Fibroblast of the aortic adventitia (primary cell): ENCODE measurements at regions not wholly inside any gene's neighbourhood (a gene's known extent, or its start where the extent isn't known, plus 50 kb on each side); places are given as distances from the start of the nearest gene placed in this dataset.

Experiments
- DNase-seq: peaks from one replicate; pipeline ENCODE4 v3.0.0-alpha.2; 2010; ENCODE audit warnings: low read depth
- H3K4me3 ChIP-seq: 2 replicates; pipeline ENCODE4 v1.5.1; 2011; ENCODE audit warnings: low read depth, mild to moderate bottlenecking, control low read depth, low read length, moderate library complexity
- CTCF ChIP-seq: IDR thresholded peaks from 2 replicates; pipeline ENCODE4 v1.5.1; 2011; ENCODE audit warnings: mild to moderate bottlenecking, low read length, control low read depth, inconsistent platforms; ENCODE audit not compliant: insufficient read depth

GRCh38 chr18:73151086-73151485 is 283.3 kb upstream of the NETO1 start:
- no peak overlapping the region for H3K4me3 ChIP-seq
- TF ChIP-seq CTCF, result no peak
- no peak for DNase-seq

GRCh38 chr18:73150199-73150598 is 282.4 kb upstream of the NETO1 start:
- TF ChIP-seq CTCF, result no peak
- DNase-seq, result no peak
- no peak overlapping the region for H3K4me3 ChIP-seq

GRCh38 chr18:73147590-73147989 is 279.8 kb upstream of the NETO1 start:
- DNase-seq, result no peak
- H3K4me3 ChIP-seq, result no peak overlapping the region
- TF ChIP-seq CTCF, result no peak

- H3K4me3 ChIP-seq, result no peak overlapping the region
- no peak for DNase-seq
- TF ChIP-seq CTCF, result no peak
Measured at GRCh38 chr18:73144030-73144429, 276.2 kb upstream of the NETO1 start.

GRCh38 chr18:73136134-73136533 is 268.3 kb upstream of the NETO1 start:
- no peak overlapping the region for H3K4me3 ChIP-seq
- DNase-seq, result peak; percentile 2
- TF ChIP-seq CTCF, result no peak

GRCh38 chr18:73124175-73124574 is 256.4 kb upstream of the NETO1 start:
- H3K4me3 ChIP-seq, result no peak overlapping the region
- TF ChIP-seq CTCF, result no peak
- DNase-seq, result peak; percentile 34

GRCh38 chr18:73121207-73121606 is 253.4 kb upstream of the NETO1 start:
- no peak for DNase-seq
- no peak for TF ChIP-seq CTCF
- H3K4me3 ChIP-seq, result no peak overlapping the region
